ENCODE measurements at regions not wholly inside any gene's neighbourhood (a gene's known extent, or its start where the extent isn't known, plus 50 kb on each side); places are given as distances from the start of the nearest gene placed in this dataset.
"Not testable (repeated sequence)": the region's sequence is repeated elsewhere in the genome, so short reads cannot be mapped to it uniquely, and the experiment has no call there.

GRCh38 chr5:9752670-9753069 lies 122.5 kb upstream of the TAS2R1 start:
- not testable (repeated sequence) for TF ChIP-seq JUNB (IDR thresholded peaks at IDR 0.05); GATA3 (IDR thresholded peaks at IDR 0.05; ENCODE audit: borderline replicate concordance); CHD2 (IDR thresholded peaks at IDR 0.05; ENCODE audit: low read length, partially characterized antibody); POLR2AphosphoS2 (conservative IDR thresholded peaks at IDR 0.05; ENCODE audit: low read length); RFX5 (IDR thresholded peaks at IDR 0.05); POLR2A (IDR thresholded peaks at IDR 0.05; ENCODE audit: low read length); MAX (IDR thresholded peaks at IDR 0.05); CBX2 (IDR thresholded peaks at IDR 0.05; ENCODE audit: borderline replicate concordance, low read depth); REST (IDR thresholded peaks at IDR 0.05); CEBPB (IDR thresholded peaks at IDR 0.05)
- TF ChIP-seq, protein P1, sequence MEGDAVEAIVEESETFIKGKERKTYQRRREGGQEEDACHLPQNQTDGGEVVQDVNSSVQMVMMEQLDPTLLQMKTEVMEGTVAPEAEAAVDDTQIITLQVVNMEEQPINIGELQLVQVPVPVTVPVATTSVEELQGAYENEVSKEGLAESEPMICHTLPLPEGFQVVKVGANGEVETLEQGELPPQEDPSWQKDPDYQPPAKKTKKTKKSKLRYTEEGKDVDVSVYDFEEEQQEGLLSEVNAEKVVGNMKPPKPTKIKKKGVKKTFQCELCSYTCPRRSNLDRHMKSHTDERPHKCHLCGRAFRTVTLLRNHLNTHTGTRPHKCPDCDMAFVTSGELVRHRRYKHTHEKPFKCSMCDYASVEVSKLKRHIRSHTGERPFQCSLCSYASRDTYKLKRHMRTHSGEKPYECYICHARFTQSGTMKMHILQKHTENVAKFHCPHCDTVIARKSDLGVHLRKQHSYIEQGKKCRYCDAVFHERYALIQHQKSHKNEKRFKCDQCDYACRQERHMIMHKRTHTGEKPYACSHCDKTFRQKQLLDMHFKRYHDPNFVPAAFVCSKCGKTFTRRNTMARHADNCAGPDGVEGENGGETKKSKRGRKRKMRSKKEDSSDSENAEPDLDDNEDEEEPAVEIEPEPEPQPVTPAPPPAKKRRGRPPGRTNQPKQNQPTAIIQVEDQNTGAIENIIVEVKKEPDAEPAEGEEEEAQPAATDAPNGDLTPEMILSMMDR (IDR thresholded peaks at IDR 0.05): not testable (repeated sequence)
